ELF-1 (cell line): ENCODE measurements at regions not wholly inside any gene's neighbourhood (a gene's known extent, or its start where the extent isn't known, plus 50 kb on each side); places are given as distances from the start of the nearest gene placed in this dataset.
"Not testable (repeated sequence)": the region's sequence is repeated elsewhere in the genome, so short reads cannot be mapped to it uniquely, and the experiment has no call there.

Source experiments
- DNase-seq: peaks from one replicate; pipeline ENCODE4 v3.0.0-alpha.2; 2016; ENCODE audit warnings: low read depth, low spot score

DNA sequence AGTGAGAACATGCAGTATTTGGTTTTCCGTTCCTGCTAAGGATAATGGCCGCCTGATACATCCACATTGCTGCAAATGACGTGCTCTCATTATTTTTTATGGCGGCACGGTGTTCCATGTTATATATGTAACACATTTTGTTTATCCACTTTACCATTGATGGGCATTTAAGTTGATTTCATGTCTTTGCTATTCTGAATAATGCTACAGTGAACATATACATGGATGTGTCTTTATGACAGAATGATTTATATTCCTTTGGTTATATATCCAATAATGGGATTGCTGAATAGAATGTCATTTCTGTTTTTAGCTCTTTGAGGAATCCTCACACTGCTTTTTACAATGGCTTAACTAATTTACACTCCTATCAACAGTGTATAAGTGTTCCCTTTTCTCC, 1223.2 kb downstream of the RAPGEF2 start:
- no peak for DNase-seq

DNA sequence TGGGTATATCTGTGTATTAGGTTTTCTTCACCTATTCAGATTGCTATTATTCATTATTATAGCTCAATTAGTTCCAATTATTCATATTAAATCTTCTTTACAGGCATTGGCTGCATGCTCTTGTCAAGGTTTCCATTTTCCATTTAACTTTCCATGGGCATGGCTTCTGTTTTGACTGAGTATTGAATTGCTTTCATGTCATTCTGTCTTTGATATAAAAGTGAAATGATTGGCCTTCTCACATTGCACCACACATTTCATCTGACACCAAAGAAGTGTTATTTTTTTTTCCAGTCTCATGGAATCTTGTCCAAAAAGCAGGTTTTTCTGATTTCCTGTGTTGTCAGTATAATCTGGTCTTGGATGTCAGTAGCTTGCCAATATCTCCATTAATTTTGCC, 1244.3 kb downstream of the RAPGEF2 start:
- DNase-seq: no peak

DNA sequence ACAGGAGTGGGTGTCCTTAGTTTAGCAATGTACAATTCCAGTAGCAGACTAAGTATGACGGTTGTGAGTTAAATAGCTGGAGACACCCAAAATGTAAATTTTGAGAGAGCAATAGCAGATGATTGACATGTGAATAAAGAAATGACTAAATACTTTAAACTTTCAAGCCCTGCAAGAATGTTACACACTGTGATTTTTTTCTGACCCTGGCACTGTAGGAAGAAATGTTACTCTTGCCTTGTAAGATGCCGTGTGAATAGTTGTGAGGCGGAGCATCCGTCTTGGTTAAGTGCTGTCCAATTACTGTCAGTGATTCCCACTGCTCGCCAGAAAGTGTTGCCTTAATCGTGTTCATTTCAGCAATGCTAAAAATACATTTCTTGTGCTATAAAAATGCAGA, 1248.1 kb downstream of the RAPGEF2 start:
- no peak for DNase-seq

DNA sequence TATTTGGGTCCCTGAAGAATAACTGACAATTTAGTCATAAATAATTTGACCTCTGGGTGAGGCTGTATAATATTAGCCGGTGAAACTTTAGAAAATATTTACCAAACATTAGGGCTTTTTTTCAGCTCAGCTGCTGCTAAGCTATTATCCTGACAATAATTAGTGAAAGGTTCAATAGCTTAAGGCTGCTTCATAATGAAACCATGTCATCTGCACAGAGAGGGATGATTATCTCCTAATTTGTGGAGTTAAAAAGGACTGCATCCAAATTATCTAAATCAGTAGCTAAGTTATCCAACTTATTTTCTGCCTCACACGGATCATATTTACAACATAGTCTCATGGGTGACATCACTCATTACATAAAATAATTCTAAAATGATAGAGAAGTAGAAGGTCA, 1249.8 kb downstream of the RAPGEF2 start:
- no peak for DNase-seq

DNA sequence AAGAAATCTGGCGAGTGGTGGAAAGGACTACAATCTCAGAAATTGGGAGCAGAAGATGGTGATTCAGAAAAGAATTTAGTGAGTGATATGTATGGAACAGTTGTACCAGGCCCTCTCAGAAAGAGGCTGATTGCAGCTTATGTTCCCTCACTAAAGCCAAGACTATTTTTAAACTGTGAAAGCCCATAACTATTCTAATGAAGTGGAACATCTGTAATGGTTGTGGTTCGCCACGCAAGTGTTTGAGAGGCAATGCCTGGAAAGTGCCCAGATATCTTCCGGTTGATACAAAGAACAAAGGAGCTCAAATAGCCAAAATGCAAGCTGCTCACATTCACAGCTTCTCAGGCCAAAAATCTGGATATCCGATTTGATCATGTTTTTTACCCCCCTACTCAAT, 1250.7 kb downstream of the RAPGEF2 start:
- DNase-seq: no peak

DNA sequence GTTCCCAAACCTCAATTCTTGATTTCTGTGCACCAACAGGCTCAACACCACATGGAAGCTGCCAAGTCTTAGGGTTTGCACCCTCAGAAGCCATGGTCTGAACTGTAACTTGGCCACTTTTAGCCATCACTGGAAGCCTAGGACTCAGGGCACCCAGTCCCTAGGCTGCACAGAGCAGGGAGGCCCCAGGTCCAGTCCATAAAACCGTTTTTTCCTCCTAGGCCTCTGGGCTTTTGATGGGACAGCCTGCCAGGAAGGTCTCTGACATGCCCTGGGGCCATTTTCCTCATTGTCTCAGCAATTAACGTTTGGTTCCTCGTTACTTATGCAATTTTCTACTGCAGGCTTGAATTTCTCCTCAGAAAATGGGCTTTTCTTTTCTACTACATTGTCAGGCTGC, 1259.6 kb downstream of the RAPGEF2 start:
- DNase-seq: no peak

DNA sequence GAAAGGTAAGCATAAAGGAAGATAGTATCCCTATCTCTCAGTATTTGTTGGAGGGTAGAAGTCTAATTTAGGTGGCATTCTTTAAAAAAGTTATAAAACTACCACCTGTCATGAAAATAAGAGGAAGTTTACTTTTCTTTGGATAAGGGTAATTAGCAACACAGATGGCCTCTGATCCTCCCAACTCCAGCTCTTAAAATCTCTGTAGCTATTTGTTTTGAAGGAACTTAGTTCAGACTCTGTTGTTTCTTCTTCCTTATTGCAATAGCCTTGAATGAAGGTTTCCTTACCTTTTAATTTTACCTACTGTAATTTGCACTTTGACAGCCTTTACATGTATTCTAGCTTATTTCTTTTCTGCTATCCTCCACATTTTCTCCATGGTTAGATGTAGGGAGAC, 1261.3 kb downstream of the RAPGEF2 start:
- DNase-seq: no peak

DNA sequence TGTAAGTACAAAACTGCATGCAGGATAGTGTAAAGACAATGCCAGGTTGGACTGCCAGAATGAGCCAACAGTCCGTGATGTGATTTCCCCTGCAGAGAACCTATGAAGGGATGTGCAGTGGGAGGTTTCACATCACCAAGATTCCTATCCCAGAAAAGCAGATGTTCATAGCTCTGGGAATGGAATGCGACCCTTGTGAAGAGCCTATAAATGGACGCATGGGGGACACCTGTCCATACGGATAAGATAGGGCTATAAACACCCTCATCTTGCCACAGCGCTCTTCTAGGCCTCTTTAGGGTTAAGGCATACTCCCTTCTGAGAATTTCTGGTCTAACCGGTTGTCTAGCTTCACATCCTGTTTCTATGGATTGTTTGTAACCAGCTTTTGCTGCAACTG, 1261.8 kb downstream of the RAPGEF2 start:
- not testable (repeated sequence) for DNase-seq

DNA sequence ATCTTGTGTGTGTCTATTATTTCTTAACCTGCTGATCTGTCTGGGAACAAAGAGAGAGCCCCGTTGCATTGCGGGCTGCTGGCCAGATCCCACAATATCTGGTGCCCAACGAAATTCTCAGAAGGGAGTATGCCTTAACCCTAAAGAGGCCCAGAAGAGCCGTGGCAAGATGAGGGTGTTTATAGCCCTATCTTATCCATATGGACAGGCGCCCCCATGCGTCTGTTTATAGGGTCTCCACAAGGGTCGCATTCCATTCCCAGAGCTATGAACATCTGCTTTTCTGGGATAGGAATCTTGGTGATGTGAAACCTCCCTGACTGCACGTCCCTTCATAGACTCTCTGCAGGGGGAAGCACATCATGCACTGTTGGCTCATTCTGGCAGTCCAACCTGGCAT, 1262.5 kb downstream of the RAPGEF2 start:
- not testable (repeated sequence) for DNase-seq

DNA sequence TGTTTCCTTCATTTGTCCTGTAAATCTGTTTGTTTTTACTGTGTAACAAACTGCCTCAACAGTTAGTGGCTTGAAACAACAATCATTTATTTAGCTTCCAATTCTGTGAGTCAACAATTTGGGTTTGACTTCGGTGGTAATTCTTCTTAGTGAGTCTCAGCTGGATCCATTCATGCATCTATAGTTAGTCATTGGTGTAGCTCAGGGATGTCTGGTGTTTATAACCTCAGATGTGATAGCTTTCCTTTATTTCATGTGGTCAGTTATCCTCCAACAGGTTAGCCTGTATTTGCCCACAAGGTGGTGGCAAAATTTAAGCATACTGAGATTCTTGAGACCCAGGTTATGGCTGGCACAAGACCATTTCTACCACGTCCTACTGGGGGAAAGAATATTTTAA, 1267.2 kb downstream of the RAPGEF2 start:
- no peak for DNase-seq

DNA sequence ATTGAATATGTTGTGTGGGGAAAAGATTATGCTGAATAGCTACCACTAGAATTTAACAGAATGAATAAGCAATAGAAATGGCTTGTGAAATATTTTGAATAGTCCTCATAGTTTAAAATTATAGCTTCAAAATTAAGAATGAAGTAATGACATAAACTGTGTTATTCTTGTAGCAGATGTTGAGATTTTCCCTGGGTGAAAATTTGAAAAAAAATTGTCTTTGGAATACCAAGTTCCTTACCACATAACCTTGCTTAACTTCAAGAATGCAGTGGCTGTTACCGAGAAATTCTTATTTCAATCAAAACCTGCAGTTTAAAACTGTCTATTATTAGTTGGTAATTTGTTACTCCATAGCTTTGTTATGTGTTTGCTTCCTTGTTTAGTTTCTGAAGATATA, 1268.6 kb downstream of the RAPGEF2 start:
- DNase-seq: no peak

DNA sequence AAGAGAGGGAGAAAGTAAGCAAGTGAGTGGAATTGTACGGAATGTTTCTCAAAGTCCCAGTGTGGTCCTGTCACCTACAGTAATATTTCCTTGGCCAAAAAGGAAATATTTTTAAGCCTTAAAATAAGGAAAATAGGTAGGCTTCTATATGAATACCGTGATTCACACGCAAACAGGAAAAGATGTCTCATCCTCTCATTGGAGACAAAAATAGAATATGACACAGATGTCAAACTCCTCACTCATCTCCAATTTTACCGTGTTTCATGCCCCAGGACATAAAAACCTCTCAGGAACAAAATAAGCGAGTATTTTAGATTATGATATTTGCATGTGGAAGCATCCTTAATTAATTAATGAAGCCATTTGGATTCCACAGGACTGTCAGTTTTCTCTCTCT, 1269.5 kb downstream of the RAPGEF2 start:
- DNase-seq: no peak

DNA sequence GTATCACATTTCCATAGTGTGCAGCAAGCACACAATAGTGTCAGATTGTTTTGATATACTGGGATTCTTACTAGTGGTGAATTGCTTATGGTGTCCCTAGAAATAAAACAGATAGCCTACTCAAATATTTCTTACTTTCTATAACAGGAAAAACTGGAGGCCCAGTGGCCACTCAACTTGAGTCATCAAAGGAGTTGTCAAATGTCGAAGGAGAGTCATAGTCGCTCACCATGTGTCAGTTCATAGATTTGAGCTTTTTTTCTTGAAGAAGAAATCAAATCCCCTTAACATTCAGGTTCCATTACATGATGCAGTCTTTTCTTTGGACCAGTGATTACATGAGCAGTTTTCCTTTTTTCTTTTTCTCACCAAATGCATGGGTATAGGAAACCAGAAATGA, 1271.0 kb downstream of the RAPGEF2 start:
- no peak for DNase-seq

DNA sequence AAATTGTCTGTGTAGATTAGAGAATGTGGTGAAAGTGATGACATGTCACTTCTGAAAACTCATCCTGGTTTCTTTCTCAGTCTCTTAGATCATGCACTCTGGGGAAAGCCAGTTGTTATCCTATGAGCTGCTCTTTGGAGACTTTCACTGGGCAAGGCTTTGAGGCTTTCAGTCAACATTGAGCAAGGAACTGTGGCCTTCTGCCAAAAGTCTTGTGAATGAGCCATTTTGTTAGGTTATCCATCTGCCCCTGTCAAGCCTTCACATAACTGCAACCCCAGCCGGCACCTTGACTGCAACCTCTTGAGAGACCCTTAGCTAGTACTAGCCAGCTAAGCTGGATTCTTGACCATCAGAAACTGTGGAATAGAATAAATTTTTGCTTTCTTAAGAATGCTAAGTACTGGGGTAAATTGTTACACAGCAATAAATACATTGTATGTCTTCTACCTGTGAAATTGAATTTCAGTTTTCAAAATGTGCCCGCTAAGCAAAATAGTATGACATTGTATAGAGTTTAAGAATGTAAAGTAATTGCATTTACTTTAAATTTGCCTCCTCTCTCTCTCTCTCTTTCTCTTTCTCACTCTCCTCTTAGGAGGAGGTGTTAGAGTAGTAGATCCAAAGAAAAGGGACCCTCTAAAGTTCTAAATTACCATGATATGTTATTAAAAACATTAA, 1273.0 kb downstream of the RAPGEF2 start:
- DNase-seq: no peak

DNA sequence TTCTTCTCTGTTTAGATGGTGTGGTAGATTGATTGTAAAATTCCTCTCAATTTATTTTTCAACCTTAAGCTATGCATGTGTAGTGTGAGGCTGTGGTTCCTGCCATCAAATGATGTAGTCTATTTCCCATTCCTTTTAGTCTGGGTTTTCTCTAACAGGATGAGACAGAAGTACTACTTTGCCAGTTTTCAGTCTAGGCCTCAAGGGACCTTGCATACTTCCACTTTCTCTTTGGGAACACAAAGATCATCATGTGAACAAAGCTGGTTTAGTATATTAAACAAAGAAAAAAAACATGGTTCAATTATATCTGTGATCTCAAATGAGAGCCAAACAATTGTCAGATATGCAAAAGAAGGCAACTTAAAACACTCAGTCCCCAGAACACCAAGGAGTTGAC, 1284.0 kb downstream of the RAPGEF2 start:
- DNase-seq: no peak

DNA sequence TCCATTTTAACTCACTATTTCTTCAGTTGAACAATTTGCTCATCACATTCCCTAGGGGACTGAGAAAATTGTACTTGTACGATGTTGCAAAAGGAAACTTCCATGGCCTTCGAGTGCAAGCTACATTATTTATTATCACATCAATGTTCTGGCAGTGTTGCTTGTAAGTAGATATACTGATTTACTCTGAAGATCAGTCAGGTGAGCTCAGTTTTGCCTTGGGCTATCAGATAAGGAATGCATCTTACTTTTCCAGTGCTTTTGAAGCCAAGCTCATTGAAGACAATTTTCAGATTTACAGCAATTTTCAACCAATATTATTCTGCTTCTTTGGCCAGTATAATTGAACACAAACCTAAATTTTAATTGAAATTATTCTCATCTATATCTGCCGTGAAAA, 1296.9 kb downstream of the RAPGEF2 start:
- DNase-seq: no peak

DNA sequence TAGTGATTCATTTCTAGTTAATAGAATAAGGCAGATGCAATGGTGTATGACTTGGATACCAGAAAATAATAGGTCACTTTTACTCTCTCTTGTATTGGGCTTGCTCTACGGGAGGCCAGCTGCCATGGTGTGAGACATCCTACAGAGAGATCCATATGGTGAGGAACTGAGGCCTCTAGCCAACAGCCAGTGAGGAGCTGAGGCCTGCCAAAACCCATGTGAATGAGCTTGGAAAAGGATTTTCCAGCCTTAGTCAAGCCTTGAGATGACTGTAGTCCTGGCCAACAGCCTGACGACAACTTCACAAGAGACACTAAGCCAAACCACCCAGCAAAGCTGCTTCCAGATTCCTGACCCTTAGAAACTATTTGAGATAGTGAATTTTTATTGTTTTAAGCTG, 1300.2 kb downstream of the RAPGEF2 start:
- DNase-seq: no peak

DNA sequence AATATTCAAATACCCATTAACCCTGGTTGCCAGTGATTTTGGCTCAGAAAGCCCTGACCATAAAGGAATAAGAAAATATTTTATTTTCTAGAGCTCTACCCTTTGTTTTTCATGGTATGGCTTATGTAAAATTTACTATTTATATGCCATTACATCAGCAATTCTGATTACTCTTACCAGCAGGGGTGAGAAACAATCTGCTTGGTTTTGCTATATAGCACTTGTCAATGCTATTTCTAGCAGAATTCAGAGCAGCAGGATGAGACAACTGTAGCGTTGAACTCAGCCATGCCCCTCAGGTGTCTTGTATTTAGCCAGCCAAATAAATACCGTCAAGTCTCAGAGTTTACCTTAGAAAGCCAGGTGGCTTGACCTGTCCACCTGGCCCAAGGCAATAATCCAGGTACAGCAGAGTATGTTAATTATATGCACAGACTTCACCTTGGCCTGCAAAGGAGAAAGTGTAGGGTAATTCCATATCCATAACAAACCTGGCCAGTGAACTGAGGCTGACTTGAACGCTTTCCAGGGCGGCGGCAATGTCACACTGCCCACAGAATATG, 1303.5 kb downstream of the RAPGEF2 start:
- no peak for DNase-seq

DNA sequence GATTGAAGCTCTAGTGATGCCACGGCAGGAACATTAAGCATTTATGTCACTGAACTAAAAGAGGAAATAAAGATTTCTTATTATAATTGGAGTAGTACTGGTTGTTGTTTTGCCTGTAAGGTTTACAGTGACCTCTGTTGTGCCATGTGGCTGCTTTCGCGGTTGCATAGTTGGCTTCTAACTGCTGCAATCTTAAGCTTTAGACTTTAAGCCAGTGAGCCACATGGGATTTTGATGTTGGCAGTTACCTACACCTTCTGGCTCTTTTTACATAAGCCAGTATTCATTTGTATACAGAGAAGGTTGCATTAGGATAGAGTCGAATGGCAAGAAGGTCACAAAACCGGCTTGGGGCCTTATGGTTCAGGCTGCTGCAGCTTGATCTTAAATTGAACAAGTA, 1311.6 kb downstream of the RAPGEF2 start:
- DNase-seq: no peak

DNA sequence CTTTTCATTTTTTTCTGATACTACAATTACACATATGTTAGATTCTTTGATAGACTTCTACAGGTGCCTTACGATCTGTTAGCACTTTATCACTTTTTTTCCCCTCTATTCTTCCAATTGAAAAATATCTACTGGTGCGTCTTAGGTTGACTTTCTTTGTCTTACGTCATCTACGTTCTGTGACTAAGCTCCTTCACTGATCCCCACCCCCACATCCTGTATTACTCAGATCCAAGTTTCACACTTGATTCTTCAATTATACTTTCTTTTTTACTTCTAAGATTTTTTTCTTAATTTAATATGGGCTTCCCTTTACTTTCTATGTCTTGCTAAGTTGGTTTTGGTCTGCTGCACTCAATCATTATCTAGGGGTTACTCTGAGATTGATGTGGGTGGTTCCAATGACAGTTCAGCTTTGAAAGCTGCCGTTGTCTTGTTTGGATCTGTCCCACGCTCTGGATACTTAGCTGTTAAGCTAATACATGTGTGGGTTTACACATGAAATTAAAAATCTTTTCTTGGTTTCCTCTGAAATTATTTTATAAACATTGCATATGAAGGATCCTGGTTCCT, 1321.1 kb downstream of the RAPGEF2 start:
- no peak for DNase-seq

DNA sequence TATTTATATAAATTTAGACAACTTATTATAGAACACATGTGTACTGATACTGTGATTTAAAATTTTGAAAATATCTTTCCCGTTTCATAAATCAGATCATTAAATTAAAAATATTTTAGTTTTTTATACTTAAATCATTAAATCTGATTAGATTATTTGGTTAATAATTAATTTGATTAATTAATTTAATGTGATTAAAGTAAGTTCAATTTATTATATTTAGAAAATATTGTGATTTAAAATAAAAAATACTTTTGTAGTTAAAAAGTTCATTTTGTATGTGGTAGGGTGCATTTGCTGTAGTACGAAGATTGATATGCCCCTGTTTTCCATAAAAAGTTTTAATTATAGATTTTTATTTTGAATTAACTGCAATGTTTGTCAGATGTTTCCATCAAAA, 1323.4 kb downstream of the RAPGEF2 start:
- DNase-seq: no peak

DNA sequence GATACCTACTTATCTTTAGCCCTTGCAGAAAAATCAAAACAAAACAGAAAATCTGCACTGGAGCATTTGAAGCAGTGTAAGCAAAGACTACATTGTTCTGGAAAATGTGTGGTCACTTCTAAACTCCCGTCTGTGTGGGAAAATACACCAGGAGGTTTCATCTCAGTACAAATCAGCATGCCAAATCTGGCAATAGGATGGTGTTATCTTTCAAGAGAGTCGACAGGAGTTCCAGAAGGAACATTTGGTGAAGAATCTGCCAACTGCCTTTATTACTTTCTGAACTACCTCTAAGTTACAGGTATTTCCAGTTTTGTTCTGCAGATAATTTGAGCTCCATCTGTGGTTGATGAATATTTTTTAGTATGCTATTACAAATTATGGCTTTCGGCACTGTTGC, 1348.0 kb downstream of the RAPGEF2 start:
- no peak for DNase-seq
